ENCODE measurements at regions not wholly inside any gene's neighbourhood (a gene's known extent, or its start where the extent isn't known, plus 50 kb on each side); places are given as distances from the start of the nearest gene placed in this dataset.
"Not testable (repeated sequence)": the region's sequence is repeated elsewhere in the genome, so short reads cannot be mapped to it uniquely, and the experiment has no call there.

GRCh38 chr1:229913489-229913888 is 153.5 kb upstream of the GALNT2 start:
- WGBS, 2 donors (ENCODE audit: extremely low coverage in 2 of 2, insufficient read length in 2 of 2, insufficient replicate concordance in 1 of 2), result no CpG with 5 or more reads among the region's 1 CpG
- Histone ChIP-seq H3K18ac (ENCODE audit: low read length) (no peak overlapping the region), H2BK12ac (ENCODE audit: low read length) (no peak overlapping the region), H3K23ac (ENCODE audit: low read depth, low read length, poor library complexity) (no peak overlapping the region), H3K4me1 (ENCODE audit: control insufficient read depth in 2 of 2, insufficient read depth in 1 of 2, low read depth in 1 of 2, low read length in 2 of 2) (no peaks in the 10 kb centered on the region), H3K4ac (ENCODE audit: low read length) (no peak overlapping the region), H4K8ac (ENCODE audit: low read depth, low read length) (no peak overlapping the region), H2AFZ (ENCODE audit: low read length) (no peak overlapping the region), H2BK120ac (ENCODE audit: low read depth, low read length) (no peak overlapping the region), H3K4me3 (ENCODE audit: low read length in 2 of 2) (no peak overlapping the region), H3K36me3 (replicated peaks in 1 of 2; ENCODE audit: control insufficient read depth in 2 of 2, insufficient read depth in 2 of 2, low read length in 2 of 2) (no peaks in the 10 kb centered on the region), H4K91ac (ENCODE audit: low read depth, low read length, poor library complexity) (no peak overlapping the region), H3K79me1 (ENCODE audit: low read depth, low read length) (no peaks in the 10 kb centered on the region), H3K27me3 (ENCODE audit: control insufficient read depth in 3 of 3, insufficient read depth in 3 of 3, low read depth in 1 of 3, low read length in 3 of 3) (no peaks in the 10 kb centered on the region), H3K27ac (replicated peaks; ENCODE audit: low read length) (no peak overlapping the region), H3K9ac (ENCODE audit: low read depth, low read length, poor library complexity) (no peak overlapping the region), H2BK5ac (ENCODE audit: low read length) (no peak overlapping the region), H2BK15ac (ENCODE audit: low read length) (no peak overlapping the region), H3K4me2 (ENCODE audit: insufficient read depth, low read length, poor library complexity, severe bottlenecking) (no peak overlapping the region), H2AK5ac (ENCODE audit: low read depth, low read length) (no peak overlapping the region), H3K14ac (ENCODE audit: low read length) (no peak overlapping the region), H3K9me3 (replicated peaks in 1 of 2; ENCODE audit: control insufficient read depth in 2 of 2, insufficient read depth in 1 of 2, low read depth in 1 of 2, low read length in 2 of 2) (no peaks in the 10 kb centered on the region)
- no peak for DNase-seq (ENCODE audit: low spot score)

GRCh38 chr1:229919488-229919887 is 147.6 kb upstream of the GALNT2 start:
- H4K8ac ChIP-seq (ENCODE audit: low read depth, low read length); H3K4me3 ChIP-seq (ENCODE audit: low read length in 2 of 2): not testable (repeated sequence)
- whole genome bisulfite sequencing, 2 donors (ENCODE audit: extremely low coverage in 2 of 2, insufficient read length in 2 of 2, insufficient replicate concordance in 1 of 2), result no CpG with 5 or more reads among the region's 10 CpGs

GRCh38 chr1:229920683-229921082 is 146.4 kb upstream of the GALNT2 start:
- Histone ChIP-seq H3K79me1 (ENCODE audit: low read depth, low read length) (no peaks in the 10 kb centered on the region), H2AFZ (ENCODE audit: low read length) (no peak overlapping the region), H3K4me1 (ENCODE audit: control insufficient read depth in 2 of 2, insufficient read depth in 1 of 2, low read depth in 1 of 2, low read length in 2 of 2) (peaks cover 2 to 9% of the 10 kb centered on the region in 2 donors), H2BK120ac (ENCODE audit: low read depth, low read length) (no peak overlapping the region), H3K18ac (ENCODE audit: low read length) (peak overlapping the region; percentile 49), H4K91ac (ENCODE audit: low read depth, low read length, poor library complexity) (no peak overlapping the region), H3K4ac (ENCODE audit: low read length) (no peak overlapping the region), H2BK15ac (ENCODE audit: low read length) (no peak overlapping the region), H3K27ac (replicated peaks; ENCODE audit: low read length) (no peak overlapping the region), H2BK5ac (ENCODE audit: low read length) (no peak overlapping the region), H3K36me3 (replicated peaks in 1 of 2; ENCODE audit: control insufficient read depth in 2 of 2, insufficient read depth in 2 of 2, low read length in 2 of 2) (no peaks in the 10 kb centered on the region), H3K27me3 (ENCODE audit: control insufficient read depth in 3 of 3, insufficient read depth in 3 of 3, low read depth in 1 of 3, low read length in 3 of 3) (no peaks in the 10 kb centered on the region), H4K8ac (ENCODE audit: low read depth, low read length) (no peak overlapping the region), H3K9me3 (replicated peaks in 1 of 2; ENCODE audit: control insufficient read depth in 2 of 2, insufficient read depth in 1 of 2, low read depth in 1 of 2, low read length in 2 of 2) (no peaks in the 10 kb centered on the region), H3K9ac (ENCODE audit: low read depth, low read length, poor library complexity) (no peak overlapping the region), H3K23ac (ENCODE audit: low read depth, low read length, poor library complexity) (no peak overlapping the region), H2AK5ac (ENCODE audit: low read depth, low read length) (no peak overlapping the region), H3K4me3 (ENCODE audit: low read length in 2 of 2) (peak overlapping the region in 1 of 2 donors; percentile 39), H2BK12ac (ENCODE audit: low read length) (no peak overlapping the region), H3K14ac (ENCODE audit: low read length) (no peak overlapping the region), H3K4me2 (ENCODE audit: insufficient read depth, low read length, poor library complexity, severe bottlenecking) (no peak overlapping the region)
- no peak for DNase-seq (ENCODE audit: low spot score)
- no CpG with 5 or more reads among the region's 2 CpGs for WGBS, 2 donors (ENCODE audit: extremely low coverage in 2 of 2, insufficient read length in 2 of 2, insufficient replicate concordance in 1 of 2)

More at GRCh38 chr1:229919488-229919887, 147.6 kb upstream of the GALNT2 start:
- not testable (repeated sequence) for H3K9me3 ChIP-seq (replicated peaks in 1 of 2; ENCODE audit: control insufficient read depth in 2 of 2, insufficient read depth in 1 of 2, low read depth in 1 of 2, low read length in 2 of 2); H3K27ac ChIP-seq (replicated peaks; ENCODE audit: low read length); H3K18ac ChIP-seq (ENCODE audit: low read length); H2BK120ac ChIP-seq (ENCODE audit: low read depth, low read length); H3K14ac ChIP-seq (ENCODE audit: low read length); H3K4ac ChIP-seq (ENCODE audit: low read length); H4K91ac ChIP-seq (ENCODE audit: low read depth, low read length, poor library complexity); H3K27me3 ChIP-seq (ENCODE audit: control insufficient read depth in 3 of 3, insufficient read depth in 3 of 3, low read depth in 1 of 3, low read length in 3 of 3); H3K4me2 ChIP-seq (ENCODE audit: insufficient read depth, low read length, poor library complexity, severe bottlenecking); DNase-seq (ENCODE audit: low spot score); H3K4me1 ChIP-seq (ENCODE audit: control insufficient read depth in 2 of 2, insufficient read depth in 1 of 2, low read depth in 1 of 2, low read length in 2 of 2); H2AFZ ChIP-seq (ENCODE audit: low read length); H3K9ac ChIP-seq (ENCODE audit: low read depth, low read length, poor library complexity); H2BK12ac ChIP-seq (ENCODE audit: low read length); H3K79me1 ChIP-seq (ENCODE audit: low read depth, low read length); H2BK5ac ChIP-seq (ENCODE audit: low read length); H3K36me3 ChIP-seq (replicated peaks in 1 of 2; ENCODE audit: control insufficient read depth in 2 of 2, insufficient read depth in 2 of 2, low read length in 2 of 2); H2BK15ac ChIP-seq (ENCODE audit: low read length); H2AK5ac ChIP-seq (ENCODE audit: low read depth, low read length); H3K23ac ChIP-seq (ENCODE audit: low read depth, low read length, poor library complexity)

- Histone ChIP-seq H3K23ac (ENCODE audit: low read depth, low read length, poor library complexity) (no peak overlapping the region), H3K4ac (ENCODE audit: low read length) (no peak overlapping the region), H3K18ac (ENCODE audit: low read length) (no peak overlapping the region), H4K91ac (ENCODE audit: low read depth, low read length, poor library complexity) (no peak overlapping the region), H2AFZ (ENCODE audit: low read length) (no peak overlapping the region), H3K27ac (replicated peaks; ENCODE audit: low read length) (no peak overlapping the region), H3K14ac (ENCODE audit: low read length) (no peak overlapping the region), H3K9me3 (replicated peaks in 1 of 2; ENCODE audit: control insufficient read depth in 2 of 2, insufficient read depth in 1 of 2, low read depth in 1 of 2, low read length in 2 of 2) (no peaks in the 10 kb centered on the region), H2AK5ac (ENCODE audit: low read depth, low read length) (no peak overlapping the region), H3K79me1 (ENCODE audit: low read depth, low read length) (no peaks in the 10 kb centered on the region), H2BK5ac (ENCODE audit: low read length) (no peak overlapping the region), H2BK15ac (ENCODE audit: low read length) (no peak overlapping the region), H3K36me3 (replicated peaks in 1 of 2; ENCODE audit: control insufficient read depth in 2 of 2, insufficient read depth in 2 of 2, low read length in 2 of 2) (no peaks in the 10 kb centered on the region), H3K4me1 (ENCODE audit: control insufficient read depth in 2 of 2, insufficient read depth in 1 of 2, low read depth in 1 of 2, low read length in 2 of 2) (peaks cover 2 to 9% of the 10 kb centered on the region in 2 donors), H3K4me2 (ENCODE audit: insufficient read depth, low read length, poor library complexity, severe bottlenecking) (no peak overlapping the region), H2BK12ac (ENCODE audit: low read length) (no peak overlapping the region), H3K4me3 (ENCODE audit: low read length in 2 of 2) (no peak overlapping the region), H4K8ac (ENCODE audit: low read depth, low read length) (no peak overlapping the region), H2BK120ac (ENCODE audit: low read depth, low read length) (no peak overlapping the region), H3K9ac (ENCODE audit: low read depth, low read length, poor library complexity) (no peak overlapping the region), H3K27me3 (ENCODE audit: control insufficient read depth in 3 of 3, insufficient read depth in 3 of 3, low read depth in 1 of 3, low read length in 3 of 3) (no peaks in the 10 kb centered on the region)
- no CpG with 5 or more reads among the region's 7 CpGs for WGBS, 2 donors (ENCODE audit: extremely low coverage in 2 of 2, insufficient read length in 2 of 2, insufficient replicate concordance in 1 of 2)
- no peak for DNase-seq (ENCODE audit: low spot score)
These were observed 144.8 kb upstream of the GALNT2 start for GRCh38 chr1:229922249-229922648.
